ENCODE measurements at regions not wholly inside any gene's neighbourhood (a gene's known extent, or its start where the extent isn't known, plus 50 kb on each side); places are given as distances from the start of the nearest gene placed in this dataset.

DNA sequence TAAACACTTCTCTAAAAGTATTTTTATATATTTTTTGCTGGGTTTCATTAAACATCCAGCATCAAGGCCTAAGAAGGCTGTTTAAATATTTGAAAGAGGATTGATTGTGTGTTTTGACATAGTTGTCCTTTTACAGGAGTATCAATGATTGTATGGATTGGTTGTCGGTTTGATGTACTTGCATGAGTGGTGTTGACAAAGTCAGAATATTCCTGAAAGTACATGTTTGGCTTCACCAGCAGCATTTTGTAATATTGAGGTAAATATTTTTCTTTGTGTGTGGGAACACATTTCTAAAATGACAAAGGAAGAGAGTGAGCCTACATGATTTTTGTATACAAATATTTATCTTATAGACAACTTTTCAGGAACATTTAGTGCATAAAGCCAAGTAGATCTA, 269.7 kb downstream of the PTBP2 start:
- no peak overlapping the region for H3K4me3 Mint-ChIP-seq
- Histone ChIP-seq H3K27me3 (ENCODE audit: insufficient read depth, low read length) (no peaks in the 10 kb centered on the region), H3K9ac (ENCODE audit: extremely low read depth, insufficient read length, low read length) (no peak overlapping the region), H3K9me3 (ENCODE audit: control insufficient read depth, low read depth, low read length) (no peaks in the 10 kb centered on the region), H2BK5ac (ENCODE audit: insufficient read length, low read length) (no peak overlapping the region), H2BK15ac (ENCODE audit: low read depth, low read length) (no peak overlapping the region), H3K4me2 (ENCODE audit: insufficient read depth, insufficient read length, low read length) (no peak overlapping the region), H4K91ac (ENCODE audit: insufficient read length, low read depth, low read length) (no peak overlapping the region), H3K56ac (ENCODE audit: insufficient read length, low read depth, low read length) (no peak overlapping the region), H2AK5ac (ENCODE audit: insufficient read length, low read length) (no peak overlapping the region), H3K79me2 (ENCODE audit: insufficient read depth, low read length) (no peaks in the 10 kb centered on the region), H3K79me1 (ENCODE audit: insufficient read depth, low read depth, low read length, poor library complexity, severe bottlenecking) (no peaks in the 10 kb centered on the region), H3K23me2 (ENCODE audit: insufficient read length, low read depth, low read length, poor library complexity, severe bottlenecking) (no peaks in the 10 kb centered on the region), H2AFZ (ENCODE audit: low read length) (no peak overlapping the region), H4K8ac (replicated peaks; ENCODE audit: insufficient read length, low read depth, low read length) (no peak overlapping the region), H3T11ph (ENCODE audit: low read length) (no peak overlapping the region), H3K23ac (ENCODE audit: insufficient read length, low read depth, low read length) (no peak overlapping the region), H2BK12ac (ENCODE audit: insufficient read length, low read depth, low read length) (no peak overlapping the region), H2BK20ac (ENCODE audit: low read depth, low read length, poor library complexity, severe bottlenecking) (no peak overlapping the region), H2BK120ac (ENCODE audit: low read depth, low read length, poor library complexity, severe bottlenecking) (no peak overlapping the region), H3K4ac (ENCODE audit: low read depth, low read length) (no peak overlapping the region), H3K18ac (ENCODE audit: insufficient read length, low read depth, low read length) (no peak overlapping the region), H4K20me1 (ENCODE audit: control insufficient read depth, insufficient read depth, insufficient read length) (no peaks in the 10 kb centered on the region), H3K14ac (ENCODE audit: insufficient read depth, low read length) (no peak overlapping the region), H4K5ac (ENCODE audit: insufficient read length, low read depth, low read length) (no peak overlapping the region), H3K27ac (ENCODE audit: insufficient read length, low read depth, low read length) (no peak overlapping the region), H3K4me1 (ENCODE audit: insufficient read depth, low read length) (no peaks in the 10 kb centered on the region)
- TF ChIP-seq, protein P1, sequence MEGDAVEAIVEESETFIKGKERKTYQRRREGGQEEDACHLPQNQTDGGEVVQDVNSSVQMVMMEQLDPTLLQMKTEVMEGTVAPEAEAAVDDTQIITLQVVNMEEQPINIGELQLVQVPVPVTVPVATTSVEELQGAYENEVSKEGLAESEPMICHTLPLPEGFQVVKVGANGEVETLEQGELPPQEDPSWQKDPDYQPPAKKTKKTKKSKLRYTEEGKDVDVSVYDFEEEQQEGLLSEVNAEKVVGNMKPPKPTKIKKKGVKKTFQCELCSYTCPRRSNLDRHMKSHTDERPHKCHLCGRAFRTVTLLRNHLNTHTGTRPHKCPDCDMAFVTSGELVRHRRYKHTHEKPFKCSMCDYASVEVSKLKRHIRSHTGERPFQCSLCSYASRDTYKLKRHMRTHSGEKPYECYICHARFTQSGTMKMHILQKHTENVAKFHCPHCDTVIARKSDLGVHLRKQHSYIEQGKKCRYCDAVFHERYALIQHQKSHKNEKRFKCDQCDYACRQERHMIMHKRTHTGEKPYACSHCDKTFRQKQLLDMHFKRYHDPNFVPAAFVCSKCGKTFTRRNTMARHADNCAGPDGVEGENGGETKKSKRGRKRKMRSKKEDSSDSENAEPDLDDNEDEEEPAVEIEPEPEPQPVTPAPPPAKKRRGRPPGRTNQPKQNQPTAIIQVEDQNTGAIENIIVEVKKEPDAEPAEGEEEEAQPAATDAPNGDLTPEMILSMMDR (conservative IDR thresholded peaks at IDR 0.05): no peak
- H3K4me1 Mint-ChIP-seq: 0 out of 4 replicates have a peak, but pooled peaks cover 0 to 2% of the 10 kb centered on the region in 2 experiments
- no peak for DNase-seq
- H3K9me3 Mint-ChIP-seq: peaks cover 0 to 13% of the 10 kb centered on the region in 2 experiments; a peak in 3 of 5 replicates
- H3K27me3 Mint-ChIP-seq (ENCODE audit: low read depth): no peaks in the 10 kb centered on the region; the same call in 1 of the 2 replicates
- H3K36me3 Mint-ChIP-seq (ENCODE audit: insufficient read depth in 1 of 3, low read depth in 3 of 3): no peaks in the 10 kb centered on the region; a peak in 3 of 7 replicates
- no CpG with 5 or more reads among the region's 1 CpG for WGBS (ENCODE audit: extremely low coverage, insufficient read length, low lambda C conversion rate)
- no peak overlapping the region for H3K27ac Mint-ChIP-seq

Measured in H9 (cell line).